Heart left ventricle (tissue), 13 donors: ENCODE measurements at regions not wholly inside any gene's neighbourhood (a gene's known extent, or its start where the extent isn't known, plus 50 kb on each side); places are given as distances from the start of the nearest gene placed in this dataset.

Experiments used
- CTCF ChIP-seq, 12 donors: fragments of 200-600 bp; sonication (generic) in 4 of 12; IDR thresholded peaks; one replicate each; pipeline versions ENCODE4 v1.5.0 to v1.8.0; 2018 to 2022; ENCODE audit warnings: antibody characterized with exemption in 12 of 12, mild to moderate bottlenecking in 5 of 12
- POLR2A ChIP-seq, 2 donors: fragments of 450-650 bp; IDR thresholded peaks; one replicate each; pipeline ENCODE4 v1.6.1; 2017; ENCODE audit warnings: antibody characterized with exemption in 2 of 2, mild to moderate bottlenecking in 2 of 2, moderate library complexity in 2 of 2
- donor health status: ischemic (EF 13 %, LVEDD 7.1; RV severe dilation, severe dysfunction).
- donor health status: DM: no; HTN: yes; CAD: no.
- donor health status: DM: no; HTN: no; CAD: no.
- donor health status: ischemic (EF 25% LVEDD 6.9; RV normal size, moderate dysfunction).
- donor health status: ischemic (EF 25% LVEDD 5.7; RV mildly dilated, moderate dysfunction).
- donor health status: ischemic (EF 35%, LVEDD 5.7; RV mildly dilated, moderate dysfunction).
- donor health status: nonischemic (EF 11% LVEDD 7.7; RV severe dilation, severe dysfunction).
- donor health status: DM: yes; HTN: yes; CAD: no.
- donor health status: PGD.
- donor health status: ischemic (EF 29% LVEDD 5.4; RV normal size, mild dysfunction).
- donor health status: nonischemic (EF 23%, LVEDD 6.1; RV moderate dilation, normal function).

GRCh38 chr6:148042536-148042935 is 300.1 kb upstream of the SASH1 start:
- no peak for TF ChIP-seq CTCF (IDR thresholded peaks at IDR 0.05)
- no peak for TF ChIP-seq POLR2A (IDR thresholded peaks at IDR 0.05)
